Kidney capillary endothelial cell (primary cell): ENCODE measurements at regions not wholly inside any gene's neighbourhood (a gene's known extent, or its start where the extent isn't known, plus 50 kb on each side); places are given as distances from the start of the nearest gene placed in this dataset.
"Not testable (repeated sequence)": the region's sequence is repeated elsewhere in the genome, so short reads cannot be mapped to it uniquely, and the experiment has no call there.

ENCODE experiments used
- DNase-seq: peaks from one replicate; pipeline ENCODE4 v3.0.0-alpha.2; 2018; ENCODE audit warnings: low spot score

DNA sequence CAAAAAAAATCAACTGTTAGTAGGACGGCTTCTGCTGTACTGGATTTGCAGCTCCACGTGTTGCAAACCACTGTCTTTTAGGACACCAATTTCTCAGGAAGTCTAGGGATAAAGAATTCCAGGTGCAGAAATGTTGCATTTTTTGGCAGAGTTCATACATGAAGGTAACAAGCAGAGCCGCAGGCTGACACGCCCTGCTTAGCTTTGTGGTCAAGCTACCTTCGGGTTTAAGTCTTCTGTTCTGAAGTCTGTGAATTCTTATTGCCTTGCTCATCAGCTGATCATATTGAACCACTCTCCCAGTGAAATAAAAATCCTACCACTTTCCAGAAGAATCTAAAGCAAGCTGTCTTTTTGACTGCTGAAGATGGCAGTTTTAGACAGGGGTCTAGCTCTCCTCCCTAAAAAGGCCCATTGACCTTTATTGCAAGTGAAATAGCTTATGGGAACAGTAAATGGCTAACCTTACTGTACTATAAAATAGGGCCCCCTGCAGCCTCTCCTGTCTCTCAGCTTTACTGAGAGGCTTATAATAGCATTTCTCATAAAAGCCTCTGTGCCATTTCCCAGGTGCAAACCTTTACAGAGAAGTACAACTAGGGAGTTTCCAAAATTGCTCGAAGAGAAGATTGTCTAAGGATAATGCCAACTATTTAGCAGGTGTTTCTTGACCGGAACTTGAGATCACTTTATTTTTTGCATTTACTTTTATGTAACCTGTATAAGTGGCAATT is 262.2 kb upstream of the IL12A start:
- DNase-seq: no peak

- DNase-seq: peak; percentile 88
Measured at GRCh38 chr3:159727506-159727905, 261.1 kb upstream of the IL12A start.

- no peak for DNase-seq
Measured at GRCh38 chr3:159731254-159731653, 257.4 kb upstream of the IL12A start.

- peak; percentile 41 for DNase-seq
Measured at GRCh38 chr3:159732172-159733111, 256.2 kb upstream of the IL12A start.

- no peak for DNase-seq
Measured at GRCh38 chr3:159733194-159733860, 255.3 kb upstream of the IL12A start.

GRCh38 chr3:159734681-159735080 is 254.0 kb upstream of the IL12A start:
- DNase-seq: no peak

- DNase-seq: no peak
Measured at GRCh38 chr3:159739166-159739565, 249.5 kb upstream of the IL12A start.

- no peak for DNase-seq
Measured at GRCh38 chr3:159739969-159740368, 248.7 kb upstream of the IL12A start.

- no peak for DNase-seq
Measured at GRCh38 chr3:159741281-159741680, 247.4 kb upstream of the IL12A start.

DNA sequence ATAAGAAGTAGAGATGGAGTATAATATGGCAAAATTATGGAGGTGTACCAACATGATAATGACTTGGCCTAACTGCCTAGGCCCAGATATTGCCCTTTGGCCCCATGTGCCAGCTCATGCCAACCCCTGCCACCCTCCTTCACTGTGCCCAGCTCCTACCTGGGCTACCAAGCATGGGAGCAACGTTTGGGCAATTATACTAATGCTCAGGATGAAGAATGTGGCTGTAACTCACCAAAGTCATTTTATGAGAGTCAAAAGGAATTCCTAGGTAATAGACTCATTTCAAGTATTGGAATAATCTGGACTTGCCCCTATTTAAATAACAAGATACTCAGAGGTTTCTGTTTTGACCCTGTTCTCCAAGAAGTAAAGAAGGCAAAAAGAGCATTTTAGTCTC is 240.2 kb upstream of the IL12A start:
- no peak for DNase-seq

GRCh38 chr3:159749406-159749805 is 239.2 kb upstream of the IL12A start:
- DNase-seq: no peak

DNA sequence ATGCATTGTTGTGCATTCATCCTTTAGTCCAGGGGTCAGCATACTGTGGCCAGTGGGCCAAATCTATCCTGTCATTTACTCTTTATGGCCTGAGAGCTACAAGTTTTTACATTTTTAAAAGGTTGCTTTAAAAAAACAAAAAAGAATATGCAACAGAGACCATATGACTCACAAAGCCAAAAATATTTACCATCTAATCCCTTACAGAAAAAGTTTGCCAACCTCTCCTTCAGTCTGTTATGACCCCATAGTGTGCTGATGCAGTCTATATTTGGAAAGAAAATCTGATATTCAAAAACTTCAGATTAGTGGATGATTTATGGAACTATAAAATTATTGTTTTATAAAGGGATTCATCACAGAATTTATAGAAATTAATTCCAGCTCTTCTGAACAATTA is 237.5 kb upstream of the IL12A start:
- no peak for DNase-seq

DNA sequence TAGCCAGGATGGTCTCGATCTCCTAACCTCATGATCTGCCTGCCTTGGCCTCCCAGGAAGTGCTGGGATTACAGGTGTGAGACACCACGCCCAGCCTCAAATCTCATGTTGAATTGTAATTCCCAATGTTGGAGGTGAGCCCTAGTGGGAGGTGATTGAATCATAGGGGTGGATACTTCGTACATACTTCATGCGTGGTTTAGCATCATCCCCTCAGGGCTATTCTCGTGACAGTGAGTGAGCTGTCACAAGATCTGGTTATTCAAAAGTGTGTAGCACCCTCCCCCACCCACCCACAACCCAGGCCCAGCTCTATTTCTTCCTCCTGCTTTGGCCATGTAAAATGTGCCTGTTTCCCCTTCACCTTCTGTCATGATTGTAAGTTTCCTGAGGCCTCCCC is 236.9 kb upstream of the IL12A start:
- DNase-seq: no peak

- DNase-seq: not testable (repeated sequence)
Measured at GRCh38 chr3:159756279-159757207, 232.1 kb upstream of the IL12A start.

GRCh38 chr3:159757341-159758060 is 231.1 kb upstream of the IL12A start:
- DNase-seq: no peak

- no peak for DNase-seq
Measured at GRCh38 chr3:159760046-159760445, 228.6 kb upstream of the IL12A start.

- DNase-seq: peak; percentile 50
Measured at GRCh38 chr3:159761369-159761768, 227.3 kb upstream of the IL12A start.

DNA sequence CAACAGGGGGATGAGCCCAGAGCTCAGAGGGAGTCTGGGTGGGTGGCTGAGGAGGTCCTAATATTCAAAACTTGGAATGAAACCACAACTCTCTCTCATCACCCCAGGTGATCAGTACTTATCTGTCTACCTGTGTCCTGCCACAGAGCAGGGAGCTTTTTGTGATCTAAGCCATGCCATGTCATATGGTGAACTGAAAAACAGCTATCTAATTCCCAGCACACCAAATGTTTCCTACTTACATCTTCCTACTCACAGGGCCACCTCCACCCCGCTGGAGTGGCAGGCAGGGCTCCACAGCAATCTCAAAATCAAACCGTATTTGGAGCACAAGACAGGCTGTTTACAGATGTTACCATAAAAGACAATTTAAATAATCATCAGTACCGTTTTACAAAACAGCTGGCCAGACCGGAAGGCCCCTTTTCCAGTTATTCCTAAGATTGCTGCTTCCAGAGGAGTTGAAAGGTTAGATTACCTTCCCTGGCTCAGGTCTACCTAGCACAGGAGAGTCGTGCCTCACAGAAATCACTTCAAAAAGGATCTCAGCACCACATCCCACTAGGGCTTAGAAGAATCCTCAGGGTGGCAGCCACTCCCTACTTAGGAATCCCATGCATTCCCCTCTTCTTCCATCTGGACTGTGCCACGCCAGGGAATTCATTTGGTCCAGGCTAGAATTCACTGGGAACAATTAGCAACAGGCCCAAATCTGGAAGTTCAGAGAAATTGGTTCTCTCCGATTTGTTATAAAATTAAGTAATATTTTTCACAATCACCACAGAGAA is 226.6 kb upstream of the IL12A start:
- no peak for DNase-seq

GRCh38 chr3:159763011-159763601 is 225.5 kb upstream of the IL12A start:
- DNase-seq: peak; percentile 96
